ENCODE measurements at regions not wholly inside any gene's neighbourhood (a gene's known extent, or its start where the extent isn't known, plus 50 kb on each side); places are given as distances from the start of the nearest gene placed in this dataset. TPM values are rescaled to one million over a fixed set of nuclear protein-coding genes. Genes with fewer than 3 reads are reported as not detected.

DNA sequence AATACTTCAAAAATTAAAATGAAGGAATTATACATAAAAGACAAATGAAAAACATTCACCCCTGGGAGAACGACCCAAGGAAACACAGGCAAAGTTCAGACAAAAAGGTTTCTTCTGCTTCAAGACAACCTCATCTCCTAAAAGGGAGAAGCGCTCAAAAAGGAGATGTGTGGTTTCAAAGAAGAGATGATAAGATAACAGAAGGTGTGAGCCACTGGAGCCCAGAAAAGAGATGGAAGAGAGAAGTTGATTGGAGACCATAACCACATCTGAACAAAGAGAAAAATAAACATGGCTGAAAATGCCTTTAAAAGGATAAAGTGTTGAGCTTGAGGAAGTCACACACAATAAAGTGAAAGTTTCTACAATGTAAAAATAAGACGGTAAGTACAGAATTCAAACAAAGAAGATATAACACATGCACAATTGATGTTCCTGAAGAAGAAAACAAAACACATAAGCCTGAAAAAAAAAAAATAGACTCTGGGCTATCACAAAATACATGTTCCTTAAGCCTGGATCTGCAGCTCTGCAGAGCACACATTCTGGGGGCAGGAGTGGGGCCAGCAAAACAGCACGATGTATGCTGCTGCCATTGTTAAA, 51.6 kb upstream of the C14orf180 start:
- H3K4me2 ChIP-seq, result no peak overlapping the region
- no peaks in the 10 kb centered on the region for H3K9me2 ChIP-seq (replicated peaks; ENCODE audit: insufficient read depth)
- H3K27ac ChIP-seq, result no peak overlapping the region
- H3K79me2 ChIP-seq, result no peaks in the 10 kb centered on the region
- no peaks in the 10 kb centered on the region for H3K36me3 ChIP-seq (replicated peaks; ENCODE audit: insufficient read depth, low read depth)
- H3K9me3 ChIP-seq (ENCODE audit: low read depth), result no peaks in the 10 kb centered on the region
- 97% methylated on average over 4 of the region's 4 CpGs for WGBS (ENCODE audit: low lambda C conversion rate, missing lambda C conversion rate)
- H2AFZ ChIP-seq, result no peak overlapping the region
- no peaks in the 10 kb centered on the region for H4K20me1 ChIP-seq (ENCODE audit: insufficient read depth, poor library complexity, severe bottlenecking)
- DNase-seq (ENCODE audit: low spot score), result no peak
- TF ChIP-seq, protein P1, sequence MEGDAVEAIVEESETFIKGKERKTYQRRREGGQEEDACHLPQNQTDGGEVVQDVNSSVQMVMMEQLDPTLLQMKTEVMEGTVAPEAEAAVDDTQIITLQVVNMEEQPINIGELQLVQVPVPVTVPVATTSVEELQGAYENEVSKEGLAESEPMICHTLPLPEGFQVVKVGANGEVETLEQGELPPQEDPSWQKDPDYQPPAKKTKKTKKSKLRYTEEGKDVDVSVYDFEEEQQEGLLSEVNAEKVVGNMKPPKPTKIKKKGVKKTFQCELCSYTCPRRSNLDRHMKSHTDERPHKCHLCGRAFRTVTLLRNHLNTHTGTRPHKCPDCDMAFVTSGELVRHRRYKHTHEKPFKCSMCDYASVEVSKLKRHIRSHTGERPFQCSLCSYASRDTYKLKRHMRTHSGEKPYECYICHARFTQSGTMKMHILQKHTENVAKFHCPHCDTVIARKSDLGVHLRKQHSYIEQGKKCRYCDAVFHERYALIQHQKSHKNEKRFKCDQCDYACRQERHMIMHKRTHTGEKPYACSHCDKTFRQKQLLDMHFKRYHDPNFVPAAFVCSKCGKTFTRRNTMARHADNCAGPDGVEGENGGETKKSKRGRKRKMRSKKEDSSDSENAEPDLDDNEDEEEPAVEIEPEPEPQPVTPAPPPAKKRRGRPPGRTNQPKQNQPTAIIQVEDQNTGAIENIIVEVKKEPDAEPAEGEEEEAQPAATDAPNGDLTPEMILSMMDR (IDR thresholded peaks at IDR 0.05; ENCODE audit: poor library complexity), result no peak
- TF ChIP-seq EZH2 (IDR thresholded peaks at IDR 0.05; ENCODE audit: borderline replicate concordance) (no peak), EZH2phosphoT487 (IDR thresholded peaks at IDR 0.05; ENCODE audit: low read depth, severe bottlenecking, unreplicated experiment) (no peak)
- H3K4me1 ChIP-seq (ENCODE audit: insufficient read depth), result no peaks in the 10 kb centered on the region
- no peak overlapping the region for H3K4me3 ChIP-seq
- H3K27me3 ChIP-seq, result no peaks in the 10 kb centered on the region

GRCh38 chr14:104528496-104528895, 51.1 kb upstream of the C14orf180 start:
- WGBS (ENCODE audit: low lambda C conversion rate, missing lambda C conversion rate), result 88% methylated on average over 7 of the region's 7 CpGs
- H4K20me1 ChIP-seq (ENCODE audit: insufficient read depth, poor library complexity, severe bottlenecking), result no peaks in the 10 kb centered on the region
- H3K27me3 ChIP-seq, result no peaks in the 10 kb centered on the region
- H3K9me3 ChIP-seq (ENCODE audit: low read depth), result no peaks in the 10 kb centered on the region
- no peak for DNase-seq (ENCODE audit: low spot score)
- H3K36me3 ChIP-seq (replicated peaks; ENCODE audit: insufficient read depth, low read depth), result no peaks in the 10 kb centered on the region
- H3K4me2 ChIP-seq, result no peak overlapping the region
- H3K4me1 ChIP-seq (ENCODE audit: insufficient read depth), result no peaks in the 10 kb centered on the region
- H3K9me2 ChIP-seq (replicated peaks; ENCODE audit: insufficient read depth), result no peaks in the 10 kb centered on the region
- no peak overlapping the region for H3K4me3 ChIP-seq
- TF ChIP-seq, protein P1 (IDR thresholded peaks at IDR 0.05; ENCODE audit: poor library complexity), result no peak
- TF ChIP-seq EZH2 (IDR thresholded peaks at IDR 0.05; ENCODE audit: borderline replicate concordance) (no peak), EZH2phosphoT487 (IDR thresholded peaks at IDR 0.05; ENCODE audit: low read depth, severe bottlenecking, unreplicated experiment) (no peak)
- no peak overlapping the region for H3K27ac ChIP-seq
- H2AFZ ChIP-seq, result no peak overlapping the region
- H3K79me2 ChIP-seq, result no peaks in the 10 kb centered on the region

Small RNAs in the stretch of these regions (small RNA-seq; reads per million reads assigned to genes)
- gene RNU6-684P, result not detected
